Putamen (tissue), 1 donor: ENCODE measurements at regions not wholly inside any gene's neighbourhood (a gene's known extent, or its start where the extent isn't known, plus 50 kb on each side); places are given as distances from the start of the nearest gene placed in this dataset.
A peak's percentile ranks its signal among the peaks of the same experiment; 100 is the strongest.

Source experiments
- DNase-seq: peaks from one replicate; pipeline ENCODE4 v3.0.0-alpha.2; 2016; ENCODE audit warnings: low spot score

GRCh38 chr5:116389601-116390000 lies 185.0 kb downstream of the SEMA6A start:
- DNase-seq: no peak

- DNase-seq: no peak
Observed at GRCh38 chr5:116388564-116389258, 185.9 kb downstream of the SEMA6A start.

GRCh38 chr5:116387738-116388137 lies 186.9 kb downstream of the SEMA6A start:
- DNase-seq: no peak

GRCh38 chr5:116386633-116387032 lies 188.0 kb downstream of the SEMA6A start:
- DNase-seq: no peak

- DNase-seq: no peak
Observed at GRCh38 chr5:116382874-116383266, 191.8 kb downstream of the SEMA6A start.

- DNase-seq: peak; percentile 69
Observed at GRCh38 chr5:116382032-116382873, 192.4 kb downstream of the SEMA6A start.

- no peak for DNase-seq
Observed at GRCh38 chr5:116381201-116381600, 193.4 kb downstream of the SEMA6A start.

GRCh38 chr5:116380621-116381020 lies 194.0 kb downstream of the SEMA6A start:
- DNase-seq: no peak

- no peak for DNase-seq
Observed at GRCh38 chr5:116379306-116379705, 195.3 kb downstream of the SEMA6A start.

GRCh38 chr5:116378777-116379121 lies 195.9 kb downstream of the SEMA6A start:
- DNase-seq: no peak

GRCh38 chr5:116378007-116378776 lies 196.4 kb downstream of the SEMA6A start:
- DNase-seq: no peak

GRCh38 chr5:116377276-116378006 lies 197.2 kb downstream of the SEMA6A start:
- no peak for DNase-seq

- no peak for DNase-seq
Observed at GRCh38 chr5:116375926-116376325, 198.7 kb downstream of the SEMA6A start.

- no peak for DNase-seq
Observed at GRCh38 chr5:116374434-116374852, 200.2 kb downstream of the SEMA6A start.

- DNase-seq: no peak
Observed at GRCh38 chr5:116372931-116373597, 201.6 kb downstream of the SEMA6A start.

- no peak for DNase-seq
Observed at GRCh38 chr5:116371935-116372334, 202.7 kb downstream of the SEMA6A start.

- no peak for DNase-seq
Observed at GRCh38 chr5:116371431-116371830, 203.2 kb downstream of the SEMA6A start.

- no peak for DNase-seq
Observed at GRCh38 chr5:116370886-116371285, 203.7 kb downstream of the SEMA6A start.

GRCh38 chr5:116370149-116370548 lies 204.5 kb downstream of the SEMA6A start:
- no peak for DNase-seq

- DNase-seq: no peak
Observed at GRCh38 chr5:116365006-116365496, 209.6 kb downstream of the SEMA6A start.

- DNase-seq: no peak
Observed at GRCh38 chr5:116363780-116364179, 210.8 kb downstream of the SEMA6A start.
